NOMO-1 treated with DMSO at 0.1 percent for 48 hours (cell line): ENCODE measurements at regions not wholly inside any gene's neighbourhood (a gene's known extent, or its start where the extent isn't known, plus 50 kb on each side); places are given as distances from the start of the nearest gene placed in this dataset.

ENCODE experiments used
- DNase-seq: peaks from one replicate; lab custom pipeline; 2025; ENCODE audit not compliant: unreplicated experiment; lab: John Stamatoyannopoulos, UW

DNA sequence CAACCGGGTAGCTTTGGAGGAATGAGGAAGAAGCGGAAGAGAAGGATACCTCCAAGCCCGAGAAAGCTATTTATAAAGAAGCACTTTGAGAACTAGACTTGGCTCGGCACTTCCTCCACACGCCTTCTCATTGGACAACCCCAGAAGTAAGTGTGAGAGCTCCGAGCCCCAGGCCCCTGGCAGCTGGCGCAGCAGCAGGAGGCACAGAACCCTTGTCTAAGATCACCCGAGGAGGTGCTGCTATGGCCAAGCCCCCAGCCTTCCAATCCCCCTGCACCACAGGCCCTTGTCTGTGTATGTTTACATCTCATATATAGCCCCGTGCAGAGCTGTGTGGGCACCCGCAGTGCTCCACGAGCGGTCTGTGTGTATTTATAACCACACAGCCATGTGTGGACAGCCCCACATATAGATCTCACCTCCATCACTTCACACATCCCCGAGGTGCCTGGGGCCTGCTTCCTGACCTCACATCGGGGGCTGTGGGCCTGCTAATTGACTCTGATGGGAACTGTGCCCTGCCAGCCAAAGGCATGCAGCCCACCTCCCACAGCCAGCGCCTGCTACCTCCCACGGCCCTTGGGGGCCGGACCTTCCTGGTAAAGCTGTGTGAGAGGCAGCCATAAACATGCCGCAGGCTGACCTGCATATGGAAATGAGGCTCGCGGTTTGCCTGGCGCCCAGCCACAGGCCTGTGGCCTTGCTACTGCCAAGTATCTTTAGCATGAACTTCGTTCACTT, 96.1 kb downstream of the C17orf67 start:
- DNase-seq, result no peak

- no peak for DNase-seq
Measured at GRCh38 chr17:56739376-56739775, 94.3 kb downstream of the C17orf67 start.

- no peak for DNase-seq
Measured at GRCh38 chr17:56739776-56740175, 93.9 kb downstream of the C17orf67 start.

DNA sequence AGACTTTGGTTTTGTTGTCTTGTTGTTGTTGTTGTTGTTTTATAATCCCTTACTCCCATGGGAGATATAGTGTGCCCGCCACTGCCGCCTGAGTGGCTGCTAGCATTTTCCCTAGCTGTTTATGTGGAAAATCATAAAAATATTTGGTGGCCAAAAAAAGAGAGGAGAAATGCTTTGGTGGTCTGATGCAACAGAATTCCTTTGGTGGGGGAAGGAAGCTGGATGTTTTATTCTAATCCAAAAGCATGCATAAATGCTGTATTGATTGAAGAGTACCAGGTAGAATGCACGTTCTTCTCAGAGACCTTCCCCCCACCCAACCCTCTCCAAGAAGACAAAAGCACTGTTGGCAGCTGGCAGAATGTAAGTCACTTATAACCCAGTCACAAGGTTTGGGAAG, 93.2 kb downstream of the C17orf67 start:
- DNase-seq, result no peak
